OCI-LY3 (cell line): ENCODE measurements at regions not wholly inside any gene's neighbourhood (a gene's known extent, or its start where the extent isn't known, plus 50 kb on each side); places are given as distances from the start of the nearest gene placed in this dataset.

Experiments
- H2AFZ ChIP-seq: fragments of 200-600, 300-600 bp; shearing (Covaris generic); 2 replicates; pipeline ENCODE4 v1.6.0; 2014; ENCODE audit warnings: antibody characterized with exemption, low read depth, low read length
- H3K27ac ChIP-seq: fragments of 200-600, 300-600 bp; sonication (generic); 2 replicates; pipeline ENCODE4 v1.5.1; 2014; ENCODE audit warnings: mild to moderate bottlenecking, low read length, moderate library complexity, mixed read lengths
- H3K27me3 ChIP-seq: fragments of 200-600, 300-600 bp; sonication (generic); 2 replicates; pipeline ENCODE4 v1.6.1; 2014; ENCODE audit warnings: low read depth, low read length, mixed read lengths
- H3K36me3 ChIP-seq: fragments of 200-600, 300-600 bp; sonication (generic); replicated peaks from 2 replicates; pipeline ENCODE3; 2014; ENCODE audit warnings: low read depth, low read length, mixed read lengths
- H3K4me1 ChIP-seq: fragments of 300-600, 200-600 bp; sonication (generic); 2 replicates; pipeline ENCODE4 v1.6.1; 2014; ENCODE audit warnings: low read length, mixed read lengths
- H3K4me2 ChIP-seq: fragments of 200-600, 300-600 bp; sonication (generic); 2 replicates; pipeline ENCODE4 v1.6.1; 2014; ENCODE audit warnings: low read length, mixed read lengths
- H3K4me3 ChIP-seq: fragments of 300-600, 200-600 bp; sonication (generic); 2 replicates; pipeline ENCODE4 v1.5.1; 2014; ENCODE audit warnings: antibody characterized with exemption, mild to moderate bottlenecking, low read length, moderate library complexity
- H3K79me2 ChIP-seq: fragments of 300-600, 200-600 bp; shearing (Covaris generic); 2 replicates; pipeline ENCODE4 v1.6.1; 2014; ENCODE audit warnings: mild to moderate bottlenecking, low read length, mixed read lengths
- H3K9ac ChIP-seq: fragments of 300-600, 200-600 bp; shearing (Covaris generic); 2 replicates; pipeline ENCODE4 v1.6.0; 2014; ENCODE audit warnings: mild to moderate bottlenecking, low read length, moderate library complexity
- H3K9me3 ChIP-seq: fragments of 200-600, 300-600 bp; shearing (Covaris generic); 2 replicates; pipeline ENCODE4 v1.6.1; 2014; ENCODE audit warnings: low read length, mixed read lengths; ENCODE audit not compliant: insufficient read depth
- H4K20me1 ChIP-seq: fragments of 200-600, 300-600 bp; sonication (generic); 2 replicates; pipeline ENCODE4 v1.6.1; 2016; ENCODE audit warnings: low read length, mixed read lengths; ENCODE audit not compliant: insufficient read depth
- CTCF ChIP-seq: fragments of 200-600, 300-600 bp; sonication (generic); IDR thresholded peaks from 2 replicates; pipeline ENCODE4 v1.5.1; 2014; ENCODE audit warnings: antibody characterized with exemption, low read length, low read depth
- EZH2phosphoT487 ChIP-seq: fragments of 200-600 bp; shearing (Covaris generic); IDR thresholded peaks from 2 replicates; pipeline ENCODE4 v1.6.1; 2018; ENCODE audit warnings: antibody characterized with exemption, mixed run types, low read depth

- no peaks in the 10 kb centered on the region for H3K79me2 ChIP-seq
- no peak overlapping the region for H3K4me3 ChIP-seq
- no peaks in the 10 kb centered on the region for H3K9me3 ChIP-seq
- no peaks in the 10 kb centered on the region for H3K36me3 ChIP-seq
- H2AFZ ChIP-seq, result no peak overlapping the region
- TF ChIP-seq EZH2phosphoT487 (no peak), CTCF (no peak)
- H3K27me3 ChIP-seq, result no peaks in the 10 kb centered on the region
- no peak overlapping the region for H3K4me2 ChIP-seq
- peaks cover 11% of the 10 kb centered on the region; the same call in 1 of the 2 replicates for H3K4me1 ChIP-seq
- no peaks in the 10 kb centered on the region for H4K20me1 ChIP-seq
- H3K27ac ChIP-seq, result no peak overlapping the region
- no peak overlapping the region for H3K9ac ChIP-seq
These were observed 240.6 kb downstream of the PABPC4L start for GRCh38 chr4:133960975-133961374.

GRCh38 chr4:133943081-133943480, 258.5 kb downstream of the PABPC4L start:
- Histone ChIP-seq H3K4me1 (no peaks in the 10 kb centered on the region), H3K27me3 (no peaks in the 10 kb centered on the region), H4K20me1 (no peaks in the 10 kb centered on the region), H2AFZ (no peak overlapping the region), H3K9me3 (0 out of 2 replicates have a peak, but pooled peaks cover 3% of the 10 kb centered on the region), H3K27ac (no peak overlapping the region), H3K4me2 (no peak overlapping the region), H3K4me3 (no peak overlapping the region), H3K9ac (no peak overlapping the region), H3K36me3 (no peaks in the 10 kb centered on the region), H3K79me2 (no peaks in the 10 kb centered on the region)
- TF ChIP-seq EZH2phosphoT487 (no peak), CTCF (no peak)

GRCh38 chr4:133938061-133938460, 263.5 kb downstream of the PABPC4L start:
- Histone ChIP-seq H3K4me2 (no peak overlapping the region), H3K9me3 (0 out of 2 replicates have a peak, but pooled peaks cover 3% of the 10 kb centered on the region), H3K4me1 (no peaks in the 10 kb centered on the region), H3K4me3 (no peak overlapping the region), H3K27me3 (no peaks in the 10 kb centered on the region), H3K79me2 (no peaks in the 10 kb centered on the region), H3K36me3 (no peaks in the 10 kb centered on the region), H3K9ac (no peak overlapping the region), H4K20me1 (no peaks in the 10 kb centered on the region), H3K27ac (no peak overlapping the region), H2AFZ (0 out of 2 replicates have a peak overlapping the region, but pooled peaks have one; percentile 0)
- no peak for TF ChIP-seq CTCF
- no peak for TF ChIP-seq EZH2phosphoT487

GRCh38 chr4:133929531-133930239, 271.9 kb downstream of the PABPC4L start:
- Histone ChIP-seq H4K20me1 (no peaks in the 10 kb centered on the region), H3K4me1 (no peaks in the 10 kb centered on the region), H3K4me2 (no peak overlapping the region), H3K79me2 (no peaks in the 10 kb centered on the region), H2AFZ (no peak overlapping the region), H3K27me3 (no peaks in the 10 kb centered on the region), H3K27ac (no peak overlapping the region), H3K9ac (no peak overlapping the region), H3K9me3 (no peaks in the 10 kb centered on the region), H3K4me3 (no peak overlapping the region), H3K36me3 (no peaks in the 10 kb centered on the region)
- no peak for TF ChIP-seq CTCF
- TF ChIP-seq EZH2phosphoT487, result no peak
